Spleen (tissue), 11 donors: ENCODE measurements at regions not wholly inside any gene's neighbourhood (a gene's known extent, or its start where the extent isn't known, plus 50 kb on each side); places are given as distances from the start of the nearest gene placed in this dataset.

Experiments
- DNase-seq: peaks from one replicate; pipeline ENCODE4 v3.0.0-alpha.2; 2020
- H3K27ac ChIP-seq, 8 donors: fragments of 200-600 bp; sonication (generic) in 7 of 8; 1 replicate in 4 of 8; 2 replicates in 4 of 8; pipeline versions ENCODE4 v1.5.0 to v1.8.0; 2016 to 2021; ENCODE audit warnings: inconsistent platforms in 4 of 8, mild to moderate bottlenecking in 4 of 8, moderate library complexity in 1 of 8
- H3K27me3 ChIP-seq, 7 donors: fragments of 200-600 bp; sonication (generic) in 6 of 7; replicated peaks in 1 of 7; 1 replicate in 4 of 7; 2 replicates in 3 of 7; pipeline versions ENCODE4 v1.5.0 to v1.8.0; 2016 to 2021; ENCODE audit warnings: inconsistent platforms in 3 of 7, mild to moderate bottlenecking in 1 of 7
- H3K36me3 ChIP-seq, 6 donors: fragments of 200-600 bp; sonication (generic) in 5 of 6; 1 replicate in 4 of 6; 2 replicates in 2 of 6; pipeline versions ENCODE4 v1.5.0 to v1.8.0; 2016 to 2021; ENCODE audit warnings: inconsistent platforms in 2 of 6
- H3K4me1 ChIP-seq, 6 donors: fragments of 200-600 bp; sonication (generic) in 5 of 6; 1 replicate in 3 of 6; 2 replicates in 3 of 6; pipeline versions ENCODE4 v1.5.0 to v1.8.0; 2016 to 2021; ENCODE audit warnings: inconsistent platforms in 3 of 6
- H3K4me3 ChIP-seq, 8 donors: fragments of 200-600 bp; sonication (generic) in 7 of 8; 1 replicate in 4 of 8; 2 replicates in 4 of 8; pipeline versions ENCODE4 v1.5.0 to v1.8.0; 2016 to 2021; ENCODE audit warnings: inconsistent platforms in 4 of 8, mild to moderate bottlenecking in 4 of 8, moderate library complexity in 2 of 8
- H3K9me3 ChIP-seq, 8 donors: fragments of 200-600 bp; sonication (generic) in 7 of 8; 1 replicate in 4 of 8; 2 replicates in 4 of 8; pipeline versions ENCODE4 v1.5.0 to v1.8.0; 2016 to 2021; ENCODE audit warnings: inconsistent platforms in 4 of 8
- CTCF ChIP-seq, 11 experiments: fragments of 200-600 bp in 7 of 11; fragments of 450-650 bp in 4 of 11; sonication (generic) in 4 of 11; IDR thresholded peaks in 8 of 11; conservative IDR thresholded peaks in 3 of 11; 1 replicate in 7 of 11; 2 replicates in 4 of 11; pipeline versions ENCODE4 v1.4.0 to v1.8.0; 2016 to 2021; ENCODE audit warnings: antibody characterized with exemption in 11 of 11, inconsistent platforms in 4 of 11, mild to moderate bottlenecking in 1 of 11
- POLR2A ChIP-seq, 3 donors: fragments of 450-650 bp; IDR thresholded peaks; one replicate each; pipeline ENCODE4 v1.5.1; 2017; ENCODE audit warnings: antibody characterized with exemption in 3 of 3, mild to moderate bottlenecking in 1 of 3
- POLR2AphosphoS5 ChIP-seq, 3 donors: sonication (generic); formaldehyde crosslinking; IDR thresholded peaks; one replicate each; pipeline ENCODE4 v1.5.1; 2017; ENCODE audit warnings: antibody characterized with exemption in 3 of 3
- WGBS, 5 donors: extraction: QIAGEN DNeasy Blood & Tissue Kit in 3 of 5; methylation state at CpG; one replicate each; pipeline versions ENCODE4 v1.1.5 to v1.1.7; 2013 to 2018; 5-methylcytosine and 5-hydroxymethylcytosine counted together
- intact Hi-C: fragments of 100-400 bp; cut with DNase I; formaldehyde crosslinking; loops from one replicate; pipeline ENCODE4 v1.15.0; 2023; ENCODE audit warnings: low total_unique reads
- donor health status: healthy with polysubstance abuse.
- donor health status: DM: no; HTN: no; CAD: no; lungs with moderate emphysema.
- donor health status: DM: no; HTN: no; CAD: no.
- donor health status: Bipolar disorder and iron deficiency.
- donor health status: healthy.
- donor health status: DM: no; HTN: no; CAD: no.
- donor health status: DM: yes; HTN: yes; CAD: no.

- no peaks in the 10 kb centered on the region for H3K4me1 ChIP-seq
- peaks cover 0 to 23% (median 0%) of the 10 kb centered on the region in 8 donors for H3K9me3 ChIP-seq
- TF ChIP-seq POLR2A (IDR thresholded peaks at IDR 0.05): no peak
- no peak for TF ChIP-seq POLR2AphosphoS5 (IDR thresholded peaks at IDR 0.05)
- TF ChIP-seq CTCF (IDR thresholded peaks at IDR 0.05 in 8 of 11, conservative IDR thresholded peaks at IDR 0.05 in 3 of 11): no peak
- H3K27ac ChIP-seq: no peak overlapping the region
- no peak overlapping the region for H3K4me3 ChIP-seq
- intact Hi-C loops: no loop called here
- no peaks in the 10 kb centered on the region for H3K36me3 ChIP-seq
- DNase-seq: no peak
- no peaks in the 10 kb centered on the region for H3K27me3 ChIP-seq
Measured at GRCh38 chr2:106948540-106948939, 62.6 kb upstream of the ST6GAL2 start.

GRCh38 chr2:106953236-106953635 is 67.3 kb upstream of the ST6GAL2 start:
- peaks cover 0 to 12% (median 0%) of the 10 kb centered on the region in 8 donors for H3K9me3 ChIP-seq
- no peak for DNase-seq
- H3K4me1 ChIP-seq: no peaks in the 10 kb centered on the region
- TF ChIP-seq CTCF (IDR thresholded peaks at IDR 0.05 in 8 of 11, conservative IDR thresholded peaks at IDR 0.05 in 3 of 11): no peak
- TF ChIP-seq POLR2A (IDR thresholded peaks at IDR 0.05): no peak
- TF ChIP-seq POLR2AphosphoS5 (IDR thresholded peaks at IDR 0.05): no peak
- intact Hi-C loops: no loop called here
- no peaks in the 10 kb centered on the region for H3K27me3 ChIP-seq
- no peak overlapping the region for H3K27ac ChIP-seq
- 84 to 96% (median 93%) methylated on average over 5 of the region's 5 CpGs for WGBS, 5 donors
- no peaks in the 10 kb centered on the region for H3K36me3 ChIP-seq
- H3K4me3 ChIP-seq: no peak overlapping the region

- no peaks in the 10 kb centered on the region for H3K36me3 ChIP-seq
- intact Hi-C loops: no loop called here
- no peak overlapping the region for H3K27ac ChIP-seq
- 50 to 73% (median 59%) methylated on average over 5 of the region's 5 CpGs for WGBS, 5 donors
- no peaks in the 10 kb centered on the region for H3K4me1 ChIP-seq
- DNase-seq: no peak
- H3K27me3 ChIP-seq: no peaks in the 10 kb centered on the region
- peaks cover 0 to 12% (median 0%) of the 10 kb centered on the region in 8 donors for H3K9me3 ChIP-seq
- no peak for TF ChIP-seq POLR2A (IDR thresholded peaks at IDR 0.05)
- TF ChIP-seq POLR2AphosphoS5 (IDR thresholded peaks at IDR 0.05): no peak
- no peak for TF ChIP-seq CTCF (IDR thresholded peaks at IDR 0.05 in 8 of 11, conservative IDR thresholded peaks at IDR 0.05 in 3 of 11)
- no peak overlapping the region for H3K4me3 ChIP-seq
Measured at GRCh38 chr2:106953779-106954178, 67.8 kb upstream of the ST6GAL2 start.

- DNase-seq: no peak
- no peaks in the 10 kb centered on the region for H3K4me1 ChIP-seq
- peaks cover 0 to 12% (median 0%) of the 10 kb centered on the region in 8 donors for H3K9me3 ChIP-seq
- intact Hi-C loops: no loop called here
- H3K27me3 ChIP-seq: no peaks in the 10 kb centered on the region
- H3K4me3 ChIP-seq: no peak overlapping the region
- 76 to 89% (median 80%) methylated on average over 3 of the region's 3 CpGs for WGBS, 5 donors
- H3K27ac ChIP-seq: no peak overlapping the region
- H3K36me3 ChIP-seq: no peaks in the 10 kb centered on the region
- TF ChIP-seq POLR2A (IDR thresholded peaks at IDR 0.05): no peak
- TF ChIP-seq POLR2AphosphoS5 (IDR thresholded peaks at IDR 0.05): no peak
- no peak for TF ChIP-seq CTCF (IDR thresholded peaks at IDR 0.05 in 8 of 11, conservative IDR thresholded peaks at IDR 0.05 in 3 of 11)
Measured at GRCh38 chr2:106954304-106954703, 68.3 kb upstream of the ST6GAL2 start.
